Uterus (tissue), 2 donors: ENCODE measurements at regions not wholly inside any gene's neighbourhood (a gene's known extent, or its start where the extent isn't known, plus 50 kb on each side); places are given as distances from the start of the nearest gene placed in this dataset.

Experiments used
- CTCF ChIP-seq, 4 experiments: fragments of 200-600 bp in 2 of 4; fragments of 450-650 bp in 2 of 4; sonication (generic) in 2 of 4; IDR thresholded peaks; one replicate each; pipeline ENCODE4 v1.5.1; 2016 to 2019; ENCODE audit warnings: antibody characterized with exemption in 4 of 4, mild to moderate bottlenecking in 2 of 4, moderate library complexity in 1 of 4
- POLR2A ChIP-seq, 2 donors: fragments of 450-650 bp; IDR thresholded peaks; one replicate each; pipeline ENCODE4 v1.6.1; 2016; ENCODE audit warnings: antibody characterized with exemption in 2 of 2, mild to moderate bottlenecking in 1 of 2, moderate library complexity in 1 of 2

- TF ChIP-seq CTCF (IDR thresholded peaks at IDR 0.05) (no peak), POLR2A (IDR thresholded peaks at IDR 0.05) (no peak)
Measured at GRCh38 chr21:32184485-32184884, 94.4 kb downstream of the MIS18A start.
